ENCODE measurements at regions not wholly inside any gene's neighbourhood (a gene's known extent, or its start where the extent isn't known, plus 50 kb on each side); places are given as distances from the start of the nearest gene placed in this dataset.

DNA sequence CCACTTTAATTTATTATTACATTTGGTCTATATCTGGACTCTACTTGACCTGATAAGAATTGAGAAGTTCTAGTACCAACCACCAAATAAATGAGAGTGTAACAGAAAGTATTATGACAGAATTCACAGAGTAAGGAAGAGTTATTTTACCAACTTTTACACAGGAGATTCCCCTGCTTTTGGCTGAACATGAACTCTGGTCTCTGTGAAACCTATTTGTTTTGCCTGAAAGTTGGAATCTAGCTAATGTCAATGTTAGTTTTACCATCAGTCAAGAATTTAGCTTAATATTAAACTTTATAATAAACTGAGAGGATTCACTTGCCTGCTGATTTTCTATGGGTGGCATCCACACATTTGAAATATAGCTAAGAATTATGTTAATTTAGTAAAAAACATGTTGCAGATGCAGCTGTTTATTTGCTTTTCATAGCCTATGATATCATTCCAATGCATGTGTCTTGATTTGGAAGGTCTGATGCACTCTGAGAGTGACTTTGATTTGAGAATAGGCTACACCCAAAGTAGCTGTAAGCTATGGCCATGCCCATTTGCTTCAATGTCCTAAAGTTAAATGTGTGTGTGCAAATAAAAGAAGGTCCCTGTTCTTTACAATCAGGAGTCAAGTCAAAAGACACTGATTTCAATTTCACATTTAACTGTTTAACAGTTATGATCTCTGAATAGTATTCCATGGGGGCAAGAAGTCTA is 150.9 kb upstream of the RASGEF1B start:
- no peak overlapping the region for H3K4me3 ChIP-seq (ENCODE audit: low read length)
- intact Hi-C loops (cut with DNase I) = no loop called here
- H3K9me3 ChIP-seq (ENCODE audit: control insufficient read depth, low read length) = no peaks in the 10 kb centered on the region
- DNase-seq (no peak), ATAC-seq (no peak)
- H3K27me3 ChIP-seq (ENCODE audit: control insufficient read depth, insufficient read depth) = no peaks in the 10 kb centered on the region
- H3K27ac ChIP-seq (ENCODE audit: low read length) = no peak overlapping the region
- H3K4me1 ChIP-seq (ENCODE audit: control insufficient read depth, insufficient read depth, low read length) = no peaks in the 10 kb centered on the region

DNA sequence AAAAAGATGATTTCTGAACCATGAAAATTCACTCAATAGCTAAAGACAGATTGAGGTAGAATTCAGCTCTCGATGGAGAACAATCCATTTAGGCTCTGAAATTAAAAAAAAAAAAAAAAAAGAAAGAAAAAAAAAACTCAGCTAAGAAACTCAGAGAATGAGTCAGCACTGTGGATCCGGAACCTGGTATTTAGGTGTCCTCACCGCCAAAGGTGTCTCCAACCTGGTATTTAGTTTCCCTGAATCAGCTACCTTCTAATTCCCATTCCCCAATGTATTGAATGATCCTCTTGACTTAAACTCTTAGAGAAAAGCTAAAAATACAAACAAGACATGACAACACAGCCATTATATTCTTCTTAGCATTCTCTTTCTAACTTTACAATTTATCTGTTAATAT is 150.3 kb upstream of the RASGEF1B start:
- H3K9me3 ChIP-seq (ENCODE audit: control insufficient read depth, low read length) = no peaks in the 10 kb centered on the region
- no peak for ATAC-seq
- 66% methylated on average over 3 of the region's 3 CpGs for WGBS
- no peak overlapping the region for H3K27ac ChIP-seq (ENCODE audit: low read length)
- H3K4me1 ChIP-seq (ENCODE audit: control insufficient read depth, insufficient read depth, low read length) = no peaks in the 10 kb centered on the region
- intact Hi-C loops (cut with DNase I) = no loop called here
- H3K27me3 ChIP-seq (ENCODE audit: control insufficient read depth, insufficient read depth) = no peaks in the 10 kb centered on the region
- DNase-seq = no peak
- no peak overlapping the region for H3K4me3 ChIP-seq (ENCODE audit: low read length)

DNA sequence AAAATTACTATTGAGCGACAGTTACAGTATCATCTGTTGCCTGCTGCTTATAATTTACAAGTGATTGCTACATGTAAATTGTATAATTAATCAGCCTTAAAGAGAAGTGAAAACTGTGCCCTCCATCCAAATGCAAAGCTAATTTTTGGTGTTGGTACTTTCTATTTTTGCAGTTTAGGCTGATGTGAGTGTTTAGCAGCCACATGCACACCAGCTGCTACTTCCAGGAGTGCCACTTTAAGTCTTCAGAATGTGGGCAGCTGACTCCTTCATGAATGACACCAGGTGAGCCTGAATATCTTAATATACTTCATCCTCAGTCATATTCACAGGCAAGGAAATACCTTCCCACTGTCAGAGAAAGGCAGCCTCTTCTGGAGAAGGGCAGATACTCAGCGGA is 149.8 kb upstream of the RASGEF1B start:
- H3K4me1 ChIP-seq (ENCODE audit: control insufficient read depth, insufficient read depth, low read length) = no peaks in the 10 kb centered on the region
- no peak for ATAC-seq
- intact Hi-C loops (cut with DNase I) = no loop called here
- H3K9me3 ChIP-seq (ENCODE audit: control insufficient read depth, low read length) = no peaks in the 10 kb centered on the region
- H3K4me3 ChIP-seq (ENCODE audit: low read length) = no peak overlapping the region
- no peak for DNase-seq
- H3K27me3 ChIP-seq (ENCODE audit: control insufficient read depth, insufficient read depth) = no peaks in the 10 kb centered on the region
- no peak overlapping the region for H3K27ac ChIP-seq (ENCODE audit: low read length)
- 49% methylated on average over 2 of the region's 2 CpGs for WGBS

DNA sequence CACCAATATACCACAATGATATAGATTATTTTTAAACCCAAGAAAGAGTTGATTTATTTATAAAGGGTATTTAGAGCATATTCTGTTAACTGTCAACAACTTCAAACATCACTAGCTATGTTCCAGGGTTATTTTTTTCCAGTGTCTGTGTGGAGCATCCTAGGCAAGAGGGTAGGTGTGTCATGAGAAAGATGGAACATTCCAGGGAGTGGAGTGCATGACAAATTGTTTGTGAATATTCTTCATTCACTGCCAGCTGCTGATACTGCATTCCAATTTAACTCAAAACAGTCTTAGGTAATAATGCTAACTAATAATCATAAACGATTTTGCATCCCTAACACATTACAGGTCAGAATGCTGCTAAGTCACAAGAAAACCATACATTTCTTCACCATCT is 148.7 kb upstream of the RASGEF1B start:
- no peaks in the 10 kb centered on the region for H3K27me3 ChIP-seq (ENCODE audit: control insufficient read depth, insufficient read depth)
- 61% methylated on average over 1 of the region's 1 CpG for WGBS
- ATAC-seq (peak in 1 of 2 donors; percentile 50), DNase-seq (no peak)
- no peak overlapping the region for H3K27ac ChIP-seq (ENCODE audit: low read length)
- H3K4me1 ChIP-seq (ENCODE audit: control insufficient read depth, insufficient read depth, low read length) = no peaks in the 10 kb centered on the region
- H3K4me3 ChIP-seq (ENCODE audit: low read length) = no peak overlapping the region
- intact Hi-C loops (cut with DNase I) = no loop called here
- no peaks in the 10 kb centered on the region for H3K9me3 ChIP-seq (ENCODE audit: control insufficient read depth, low read length)

DNA sequence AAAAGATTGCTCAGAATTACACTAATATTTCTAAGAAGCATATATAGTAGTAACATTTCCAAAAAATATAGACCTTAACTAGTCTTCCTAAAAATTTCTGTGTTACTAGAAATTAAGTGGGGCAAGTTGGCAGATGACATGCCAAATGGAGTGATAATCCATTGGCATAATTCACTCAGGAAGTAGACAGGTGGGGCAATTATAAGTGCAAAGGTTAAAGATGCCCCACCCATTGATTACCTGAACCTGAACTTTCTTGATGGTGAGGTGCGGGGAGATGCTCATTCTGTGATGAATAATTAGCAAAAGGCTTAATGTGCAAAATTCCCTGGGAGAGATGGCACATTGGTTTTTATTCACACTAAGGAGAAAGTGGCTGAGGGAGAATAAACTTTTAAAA is 145.8 kb upstream of the RASGEF1B start:
- intact Hi-C loops (cut with DNase I) = no loop called here
- H3K4me1 ChIP-seq (ENCODE audit: control insufficient read depth, insufficient read depth, low read length) = no peaks in the 10 kb centered on the region
- no peaks in the 10 kb centered on the region for H3K27me3 ChIP-seq (ENCODE audit: control insufficient read depth, insufficient read depth)
- H3K27ac ChIP-seq (ENCODE audit: low read length) = no peak overlapping the region
- H3K9me3 ChIP-seq (ENCODE audit: control insufficient read depth, low read length) = no peaks in the 10 kb centered on the region
- no peak overlapping the region for H3K4me3 ChIP-seq (ENCODE audit: low read length)
- ATAC-seq = no peak
- DNase-seq = no peak
- WGBS = 89% methylated on average over 1 of the region's 1 CpG

DNA sequence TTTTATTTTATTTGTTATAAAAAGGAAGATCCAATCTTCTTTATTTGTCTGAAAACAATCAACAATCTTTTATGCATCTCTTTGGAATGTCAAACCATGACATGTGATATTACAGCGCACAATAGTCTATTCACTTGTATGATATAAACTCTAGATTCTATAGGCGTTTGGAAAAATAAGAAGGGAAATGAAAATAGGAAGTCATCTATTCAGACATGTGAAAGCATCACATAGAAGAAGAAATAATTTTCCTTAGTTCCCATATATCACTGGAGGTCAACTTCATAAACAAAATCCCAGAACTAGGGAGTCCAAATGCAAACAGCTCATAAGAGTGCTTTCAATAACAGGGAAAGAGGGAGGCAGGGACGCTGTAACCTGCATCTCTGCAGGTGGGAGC is 139.5 kb upstream of the RASGEF1B start:
- no peaks in the 10 kb centered on the region for H3K9me3 ChIP-seq (ENCODE audit: control insufficient read depth, low read length)
- 81% methylated on average over 3 of the region's 3 CpGs for WGBS
- no peaks in the 10 kb centered on the region for H3K4me1 ChIP-seq (ENCODE audit: control insufficient read depth, insufficient read depth, low read length)
- no peak for DNase-seq
- no peaks in the 10 kb centered on the region for H3K27me3 ChIP-seq (ENCODE audit: control insufficient read depth, insufficient read depth)
- no peak overlapping the region for H3K4me3 ChIP-seq (ENCODE audit: low read length)
- intact Hi-C loops (cut with DNase I) = no loop called here
- ATAC-seq = no peak
- no peak overlapping the region for H3K27ac ChIP-seq (ENCODE audit: low read length)

DNA sequence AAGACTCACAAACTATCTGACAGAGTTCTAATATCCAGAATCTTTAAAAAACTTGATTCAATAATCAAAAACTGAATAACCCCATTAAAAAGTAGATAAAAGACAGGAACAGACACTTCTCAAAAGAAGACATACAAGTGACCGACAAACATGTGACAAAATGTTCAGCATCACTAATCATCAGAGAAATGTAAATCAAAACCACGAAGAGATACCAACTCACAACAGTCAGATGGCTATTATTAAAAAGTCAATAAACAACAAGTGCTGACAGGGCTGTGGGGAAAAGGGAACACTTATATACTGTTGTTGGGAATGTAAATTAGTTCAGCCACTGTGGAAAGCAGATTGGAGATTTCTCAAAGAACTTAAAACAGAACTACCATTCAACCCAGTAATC is 138.1 kb upstream of the RASGEF1B start:
- intact Hi-C loops (cut with DNase I) = no loop called here
- Histone ChIP-seq H3K27ac (ENCODE audit: low read length) (no peak overlapping the region), H3K27me3 (ENCODE audit: control insufficient read depth, insufficient read depth) (no peaks in the 10 kb centered on the region), H3K4me3 (ENCODE audit: low read length) (no peak overlapping the region), H3K9me3 (ENCODE audit: control insufficient read depth, low read length) (no peaks in the 10 kb centered on the region), H3K4me1 (ENCODE audit: control insufficient read depth, insufficient read depth, low read length) (no peaks in the 10 kb centered on the region)
- WGBS = 94% methylated on average over 2 of the region's 2 CpGs
- ATAC-seq (no peak), DNase-seq (no peak)

DNA sequence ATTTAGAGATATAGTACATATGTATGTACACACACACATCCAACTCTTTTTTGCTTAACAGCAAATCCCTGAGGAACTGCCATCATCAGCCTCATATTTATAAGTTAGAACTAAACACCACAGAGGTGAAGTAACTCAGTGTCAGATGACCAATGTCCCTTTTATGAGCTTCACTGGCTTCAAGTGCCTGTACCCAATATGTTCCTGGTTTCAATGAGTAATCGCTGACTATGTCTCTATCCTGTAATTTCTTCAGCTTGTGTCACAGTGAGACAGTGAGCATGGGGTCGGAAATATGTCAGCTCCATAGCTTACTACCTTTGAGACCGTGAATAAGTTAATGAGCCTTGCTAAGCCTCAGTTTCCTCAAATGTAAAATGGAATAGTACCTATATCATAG is 136.2 kb upstream of the RASGEF1B start:
- ATAC-seq (peak in 1 of 2 donors; percentile 14), DNase-seq (no peak)
- WGBS = 92% methylated on average over 3 of the region's 3 CpGs
- Histone ChIP-seq H3K9me3 (ENCODE audit: control insufficient read depth, low read length) (no peaks in the 10 kb centered on the region), H3K4me3 (ENCODE audit: low read length) (no peak overlapping the region), H3K4me1 (ENCODE audit: control insufficient read depth, insufficient read depth, low read length) (no peaks in the 10 kb centered on the region), H3K27me3 (ENCODE audit: control insufficient read depth, insufficient read depth) (no peaks in the 10 kb centered on the region), H3K27ac (ENCODE audit: low read length) (no peak overlapping the region)
- intact Hi-C loops (cut with DNase I) = no loop called here

DNA sequence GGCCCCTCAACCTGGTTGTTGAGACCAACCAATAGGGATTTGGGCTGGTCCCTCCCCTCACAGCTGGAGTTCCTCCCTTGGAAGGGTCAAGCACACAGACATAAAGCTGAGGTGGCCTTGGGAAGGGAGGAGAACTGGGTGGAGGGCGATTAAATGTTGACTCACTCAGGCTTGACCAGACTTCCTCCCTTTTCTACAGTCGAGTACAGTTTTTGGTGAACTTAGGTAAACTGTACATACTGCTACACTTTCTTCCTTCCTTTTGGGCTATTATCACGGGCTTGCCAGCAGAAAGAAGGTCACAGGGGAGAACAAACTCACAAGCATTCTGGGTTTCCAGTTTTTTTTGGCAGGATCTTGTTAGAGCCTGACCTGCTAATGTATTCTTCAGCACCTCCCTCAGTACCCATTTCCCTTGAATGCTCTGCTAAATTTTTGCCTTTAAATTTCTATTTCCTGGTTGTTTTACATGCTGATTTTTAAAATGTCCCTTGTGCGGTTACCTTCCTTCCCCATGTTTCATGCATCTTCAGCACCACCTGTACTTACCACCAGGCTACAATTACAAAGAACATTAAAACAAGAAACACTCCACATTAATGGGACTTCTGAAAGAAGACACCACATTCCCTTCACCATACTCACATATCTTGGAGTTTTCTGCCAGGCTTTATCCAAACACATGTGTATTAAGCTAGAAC is 135.2 kb upstream of the RASGEF1B start:
- H3K4me1 ChIP-seq (ENCODE audit: control insufficient read depth, insufficient read depth, low read length) = no peaks in the 10 kb centered on the region
- ATAC-seq = peak; percentile 86 to 98
- 42% methylated on average over 4 of the region's 4 CpGs for WGBS
- no peaks in the 10 kb centered on the region for H3K27me3 ChIP-seq (ENCODE audit: control insufficient read depth, insufficient read depth)
- intact Hi-C loops (cut with DNase I) = no loop called here
- no peak overlapping the region for H3K27ac ChIP-seq (ENCODE audit: low read length)
- DNase-seq = peak in 2 of 3 donors; percentile 49 to 54
- H3K4me3 ChIP-seq (ENCODE audit: low read length) = no peak overlapping the region
- H3K9me3 ChIP-seq (ENCODE audit: control insufficient read depth, low read length) = no peaks in the 10 kb centered on the region

DNA sequence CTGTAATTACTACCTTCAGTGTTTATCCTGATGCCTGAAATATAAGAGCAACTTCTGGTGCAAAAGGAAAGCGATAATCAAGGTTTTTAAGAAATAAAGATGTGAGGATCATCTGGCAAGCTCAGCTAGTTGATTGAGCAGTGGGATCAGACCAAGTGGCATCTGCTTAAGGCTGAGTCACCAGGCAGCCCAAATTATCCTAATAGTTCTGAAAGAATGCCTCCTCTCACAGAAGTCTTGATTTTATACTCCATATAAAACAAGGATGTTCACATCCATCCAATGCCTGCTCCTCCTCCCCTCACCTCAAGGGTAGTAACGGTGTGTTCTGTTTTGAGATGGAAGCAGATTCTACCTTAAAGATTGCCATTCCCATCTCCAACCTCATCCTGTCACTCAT is 134.5 kb upstream of the RASGEF1B start:
- H3K4me1 ChIP-seq (ENCODE audit: control insufficient read depth, insufficient read depth, low read length) = no peaks in the 10 kb centered on the region
- WGBS = 96% methylated on average over 2 of the region's 2 CpGs
- intact Hi-C loops (cut with DNase I) = no loop called here
- no peak for ATAC-seq
- H3K4me3 ChIP-seq (ENCODE audit: low read length) = no peak overlapping the region
- H3K27ac ChIP-seq (ENCODE audit: low read length) = no peak overlapping the region
- no peaks in the 10 kb centered on the region for H3K27me3 ChIP-seq (ENCODE audit: control insufficient read depth, insufficient read depth)
- no peak for DNase-seq
- no peaks in the 10 kb centered on the region for H3K9me3 ChIP-seq (ENCODE audit: control insufficient read depth, low read length)

DNA sequence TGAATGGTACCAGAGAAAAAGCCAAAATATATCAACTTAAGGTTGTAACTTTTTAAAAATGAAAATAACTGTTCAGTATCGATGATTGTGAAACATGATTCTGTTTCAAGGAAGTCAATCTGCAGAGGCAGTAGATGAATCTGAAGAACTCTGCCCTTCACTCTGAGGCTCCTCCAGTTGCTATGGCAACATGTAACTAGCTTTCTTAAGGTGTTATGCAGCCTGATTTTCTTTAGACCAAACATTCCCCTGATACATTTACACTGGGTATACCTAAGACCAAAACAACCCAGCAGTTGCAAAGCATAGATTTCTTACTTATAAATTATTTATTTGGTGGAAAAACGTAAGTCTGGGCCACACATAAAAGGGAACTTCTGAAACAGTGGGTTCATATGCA is 133.6 kb upstream of the RASGEF1B start:
- DNase-seq = no peak
- 89% methylated on average over 2 of the region's 2 CpGs for WGBS
- H3K27ac ChIP-seq (ENCODE audit: low read length) = no peak overlapping the region
- no peaks in the 10 kb centered on the region for H3K4me1 ChIP-seq (ENCODE audit: control insufficient read depth, insufficient read depth, low read length)
- intact Hi-C loops (cut with DNase I) = no loop called here
- H3K4me3 ChIP-seq (ENCODE audit: low read length) = no peak overlapping the region
- no peaks in the 10 kb centered on the region for H3K27me3 ChIP-seq (ENCODE audit: control insufficient read depth, insufficient read depth)
- no peak for ATAC-seq
- H3K9me3 ChIP-seq (ENCODE audit: control insufficient read depth, low read length) = no peaks in the 10 kb centered on the region
